Endothelial cell of umbilical vein (primary cell): ENCODE measurements at regions not wholly inside any gene's neighbourhood (a gene's known extent, or its start where the extent isn't known, plus 50 kb on each side); places are given as distances from the start of the nearest gene placed in this dataset.

Source experiments
- CTCF ChIP-seq, 2 donors: IDR thresholded peaks; 1 replicate in 1 of 2; 2 replicates in 1 of 2; pipeline ENCODE4 v1.5.1; 2011; ENCODE audit warnings: low read length in 2 of 2, mild to moderate bottlenecking in 2 of 2, moderate library complexity in 2 of 2, control low read depth in 1 of 2, inconsistent platforms in 1 of 2, low read depth in 1 of 2; ENCODE audit not compliant: insufficient read depth in 1 of 2; ENCODE audit errors: extremely low read depth in 1 of 2
- POLR2A ChIP-seq: IDR thresholded peaks from 2 replicates; pipeline ENCODE4 v1.6.1; 2012; ENCODE audit warnings: low read depth, mild to moderate bottlenecking, control low read depth, low read length

- TF ChIP-seq CTCF (IDR thresholded peaks at IDR 0.05; ENCODE audit: extremely low read depth in 1 of 2, insufficient read depth in 1 of 2, low read depth in 1 of 2, low read length in 2 of 2): no peak
- no peak for TF ChIP-seq POLR2A
Observed at GRCh38 chr6:25036461-25036860, 100.7 kb upstream of the RIPOR2 start.
